Thymus (tissue), 11 donors: ENCODE measurements at regions not wholly inside any gene's neighbourhood (a gene's known extent, or its start where the extent isn't known, plus 50 kb on each side); places are given as distances from the start of the nearest gene placed in this dataset.
"Not testable (repeated sequence)": the region's sequence is repeated elsewhere in the genome, so short reads cannot be mapped to it uniquely, and the experiment has no call there.

Experiments used
- DNase-seq, 9 donors: peaks; one replicate each; pipeline ENCODE4 v3.0.0-alpha.2; 2013; ENCODE audit warnings: low spot score in 9 of 9, low read depth in 6 of 9, missing footprints in 1 of 9
- H3K27ac ChIP-seq, 2 donors: one replicate each; pipeline ENCODE4 v1.5.1; 2013; ENCODE audit warnings: control low read depth in 1 of 2, low read depth in 1 of 2, low read length in 1 of 2, mild to moderate bottlenecking in 1 of 2, moderate library complexity in 1 of 2
- H3K27me3 ChIP-seq, 2 donors: one replicate each; pipeline ENCODE4 v1.5.1; 2013; ENCODE audit warnings: low read length in 1 of 2; ENCODE audit not compliant: control insufficient read depth in 2 of 2, insufficient read depth in 1 of 2
- H3K36me3 ChIP-seq, 2 donors: one replicate each; pipeline ENCODE4 v1.5.1; 2013; ENCODE audit warnings: low read length in 1 of 2, mild to moderate bottlenecking in 1 of 2, moderate library complexity in 1 of 2; ENCODE audit not compliant: control insufficient read depth in 2 of 2, insufficient read depth in 2 of 2
- H3K4me1 ChIP-seq, 2 donors: one replicate each; pipeline ENCODE4 v1.5.1; 2013; ENCODE audit warnings: low read length in 2 of 2; ENCODE audit not compliant: control insufficient read depth in 2 of 2, insufficient read depth in 2 of 2
- H3K4me3 ChIP-seq, 2 donors: one replicate each; pipeline ENCODE4 v1.5.1; 2013; ENCODE audit warnings: low read length in 2 of 2, control low read depth in 1 of 2, mild to moderate bottlenecking in 1 of 2
- H3K9me3 ChIP-seq, 2 donors: one replicate each; pipeline ENCODE4 v1.5.1; 2013; ENCODE audit warnings: low read length in 1 of 2, mild to moderate bottlenecking in 1 of 2; ENCODE audit not compliant: control insufficient read depth in 2 of 2, insufficient read depth in 1 of 2
- WGBS: extraction: QIAGEN DNeasy Blood & Tissue Kit; methylation state at CpG from one replicate; pipeline ENCODE4 v1.1.7; 2013; 5-methylcytosine and 5-hydroxymethylcytosine counted together
- donor health status: healthy.

- Histone ChIP-seq H3K9me3 (no peaks in the 10 kb centered on the region), H3K4me3 (no peak overlapping the region), H3K4me1 (no peaks in the 10 kb centered on the region), H3K27ac (no peak overlapping the region), H3K27me3 (no peaks in the 10 kb centered on the region), H3K36me3 (no peaks in the 10 kb centered on the region)
- 96% methylated on average over 1 of the region's 1 CpG for WGBS
- DNase-seq = no peak
Measured at GRCh38 chr4:159867673-159868072, 764.8 kb downstream of the RAPGEF2 start.

- not testable (repeated sequence) for H3K27me3 ChIP-seq, H3K9me3 ChIP-seq, DNase-seq, H3K36me3 ChIP-seq, H3K4me1 ChIP-seq, H3K4me3 ChIP-seq, H3K27ac ChIP-seq
- 96% methylated on average over 23 of the region's 23 CpGs for WGBS
Measured at GRCh38 chr4:159868936-159869335, 766.1 kb downstream of the RAPGEF2 start.

- 82% methylated on average over 1 of the region's 1 CpG for WGBS
- H3K4me3 ChIP-seq = no peak overlapping the region
- no peaks in the 10 kb centered on the region for H3K27me3 ChIP-seq
Measured at GRCh38 chr4:159871141-159871540, 768.3 kb downstream of the RAPGEF2 start.

GRCh38 chr4:159881158-159881557 is 778.3 kb downstream of the RAPGEF2 start:
- Histone ChIP-seq H3K4me1 (no peaks in the 10 kb centered on the region), H3K27me3 (no peaks in the 10 kb centered on the region), H3K4me3 (no peak overlapping the region), H3K27ac (no peak overlapping the region), H3K9me3 (no peaks in the 10 kb centered on the region), H3K36me3 (no peaks in the 10 kb centered on the region)
- no peak for DNase-seq
- WGBS = 83% methylated on average over 3 of the region's 3 CpGs

More at GRCh38 chr4:159871141-159871540, 768.3 kb downstream of the RAPGEF2 start:
- DNase-seq = no peak
- Histone ChIP-seq H3K36me3 (no peaks in the 10 kb centered on the region), H3K9me3 (no peaks in the 10 kb centered on the region), H3K27ac (no peak overlapping the region), H3K4me1 (no peaks in the 10 kb centered on the region)

GRCh38 chr4:159884989-159885388 is 782.1 kb downstream of the RAPGEF2 start:
- no peaks in the 10 kb centered on the region for H3K9me3 ChIP-seq
- WGBS = 80% methylated on average over 4 of the region's 4 CpGs
- no peaks in the 10 kb centered on the region for H3K27me3 ChIP-seq
- H3K4me3 ChIP-seq = no peak overlapping the region
- H3K36me3 ChIP-seq = no peaks in the 10 kb centered on the region
- H3K27ac ChIP-seq = no peak overlapping the region
- H3K4me1 ChIP-seq = no peaks in the 10 kb centered on the region
- no peak for DNase-seq

- Histone ChIP-seq H3K4me1 (no peaks in the 10 kb centered on the region), H3K4me3 (no peak overlapping the region), H3K36me3 (no peaks in the 10 kb centered on the region), H3K27ac (no peak overlapping the region), H3K27me3 (no peaks in the 10 kb centered on the region), H3K9me3 (no peaks in the 10 kb centered on the region)
- WGBS = 75% methylated on average over 4 of the region's 4 CpGs
- no peak for DNase-seq
Measured at GRCh38 chr4:159899596-159899995, 796.7 kb downstream of the RAPGEF2 start.

GRCh38 chr4:159900562-159900961 is 797.7 kb downstream of the RAPGEF2 start:
- no peaks in the 10 kb centered on the region for H3K4me1 ChIP-seq
- WGBS = 98% methylated on average over 1 of the region's 1 CpG
- H3K9me3 ChIP-seq = no peaks in the 10 kb centered on the region
- no peak for DNase-seq
- H3K4me3 ChIP-seq = no peak overlapping the region
- no peak overlapping the region for H3K27ac ChIP-seq
- no peaks in the 10 kb centered on the region for H3K27me3 ChIP-seq
- no peaks in the 10 kb centered on the region for H3K36me3 ChIP-seq

- Histone ChIP-seq H3K4me1 (no peaks in the 10 kb centered on the region), H3K27me3 (no peaks in the 10 kb centered on the region), H3K9me3 (no peaks in the 10 kb centered on the region), H3K36me3 (no peaks in the 10 kb centered on the region), H3K27ac (no peak overlapping the region), H3K4me3 (no peak overlapping the region)
- no peak for DNase-seq
- WGBS = 0% methylated on average over 1 of the region's 1 CpG
Measured at GRCh38 chr4:159902648-159903047, 799.8 kb downstream of the RAPGEF2 start.

GRCh38 chr4:159904906-159905305 is 802.0 kb downstream of the RAPGEF2 start:
- Histone ChIP-seq H3K27me3 (no peaks in the 10 kb centered on the region), H3K4me1 (no peaks in the 10 kb centered on the region), H3K36me3 (no peaks in the 10 kb centered on the region), H3K9me3 (peaks cover 0 to 3% of the 10 kb centered on the region in 2 donors), H3K4me3 (no peak overlapping the region), H3K27ac (no peak overlapping the region)
- WGBS = 56% methylated on average over 2 of the region's 2 CpGs
- DNase-seq = no peak

- DNase-seq = no peak
- Histone ChIP-seq H3K27ac (no peak overlapping the region), H3K27me3 (no peaks in the 10 kb centered on the region), H3K4me1 (no peaks in the 10 kb centered on the region), H3K9me3 (peaks cover 0 to 3% of the 10 kb centered on the region in 2 donors), H3K4me3 (no peak overlapping the region), H3K36me3 (no peaks in the 10 kb centered on the region)
Measured at GRCh38 chr4:159906051-159906450, 803.2 kb downstream of the RAPGEF2 start.
